NCI-H774 (cell line): ENCODE measurements at regions not wholly inside any gene's neighbourhood (a gene's known extent, or its start where the extent isn't known, plus 50 kb on each side); places are given as distances from the start of the nearest gene placed in this dataset.

Experiments used
- DNase-seq: peaks from one replicate; lab custom pipeline; 2025; lab: John Stamatoyannopoulos, UW

GRCh38 chr6:6525933-6526332 lies 62.6 kb upstream of the LY86 start:
- DNase-seq: no peak

DNA sequence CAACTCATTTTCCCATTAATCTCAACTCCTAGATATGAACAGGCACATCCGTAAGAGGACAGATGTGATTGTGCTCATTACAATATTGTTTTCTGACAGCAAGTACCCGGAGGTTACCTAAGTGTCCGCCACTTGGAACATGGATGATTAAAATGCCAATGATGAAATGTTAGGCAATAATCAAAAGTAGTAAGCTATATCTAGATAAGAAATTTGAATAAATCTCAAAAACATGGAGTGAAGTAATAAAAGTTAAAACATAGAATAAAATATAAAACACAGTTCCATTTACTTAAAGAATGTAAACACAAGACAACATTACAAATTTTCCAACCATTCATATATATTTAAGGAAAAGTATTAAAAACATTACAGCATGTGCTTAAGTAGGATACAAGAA lies 59.2 kb upstream of the LY86 start:
- DNase-seq: no peak

DNA sequence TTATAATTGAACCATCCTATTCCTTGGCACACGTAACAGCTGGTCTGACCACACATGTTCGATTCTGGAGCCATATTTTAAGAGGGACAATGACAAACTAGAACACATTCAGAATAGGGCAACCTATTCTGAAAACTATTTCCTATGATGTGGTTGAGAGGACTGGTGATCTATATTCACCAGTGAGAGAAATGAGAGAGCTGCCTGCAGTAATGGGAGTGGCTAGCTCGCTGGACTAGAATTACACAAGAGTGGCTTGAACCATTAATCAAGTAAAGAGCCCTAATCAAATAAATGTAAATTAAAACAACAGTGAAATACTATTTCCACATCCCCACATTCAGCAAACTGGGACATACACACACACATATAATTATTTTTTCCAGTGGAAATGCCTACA lies 55.3 kb upstream of the LY86 start:
- no peak for DNase-seq

DNA sequence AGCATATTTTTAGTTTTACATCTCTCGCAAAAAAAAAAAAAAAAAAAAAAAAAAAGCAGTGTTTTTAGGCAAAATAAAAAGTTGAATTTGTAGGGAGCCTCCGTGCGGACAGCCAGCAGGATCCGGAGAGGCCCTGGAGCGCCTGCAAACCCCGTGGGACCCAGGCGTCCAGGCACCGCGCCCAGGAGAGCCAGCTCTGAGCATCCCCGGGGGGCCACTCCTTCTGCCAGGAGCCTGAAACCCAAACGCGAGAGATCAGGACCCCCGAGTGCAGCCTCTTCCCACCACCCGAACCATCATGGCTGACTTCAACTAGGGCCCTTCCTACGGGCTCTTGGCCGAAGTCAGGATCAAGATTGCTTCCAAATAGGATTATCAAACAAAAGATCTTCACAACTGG lies 54.1 kb upstream of the LY86 start:
- no peak for DNase-seq

- no peak for DNase-seq
Observed at GRCh38 chr6:6537488-6538260, 50.8 kb upstream of the LY86 start.

- no peak for DNase-seq
Observed at GRCh38 chr6:6538261-6538660, 50.3 kb upstream of the LY86 start.
